HG03342 (cell line): ENCODE measurements at regions not wholly inside any gene's neighbourhood (a gene's known extent, or its start where the extent isn't known, plus 50 kb on each side); places are given as distances from the start of the nearest gene placed in this dataset.

ENCODE experiments used
- ATAC-seq: cut with Tn5 transposase; IDR thresholded peaks from one replicate; pipeline ENCODE4 v1.9.1; 2021; ENCODE audit warnings: mild to moderate bottlenecking, moderate library complexity; ENCODE audit not compliant: unreplicated experiment

DNA sequence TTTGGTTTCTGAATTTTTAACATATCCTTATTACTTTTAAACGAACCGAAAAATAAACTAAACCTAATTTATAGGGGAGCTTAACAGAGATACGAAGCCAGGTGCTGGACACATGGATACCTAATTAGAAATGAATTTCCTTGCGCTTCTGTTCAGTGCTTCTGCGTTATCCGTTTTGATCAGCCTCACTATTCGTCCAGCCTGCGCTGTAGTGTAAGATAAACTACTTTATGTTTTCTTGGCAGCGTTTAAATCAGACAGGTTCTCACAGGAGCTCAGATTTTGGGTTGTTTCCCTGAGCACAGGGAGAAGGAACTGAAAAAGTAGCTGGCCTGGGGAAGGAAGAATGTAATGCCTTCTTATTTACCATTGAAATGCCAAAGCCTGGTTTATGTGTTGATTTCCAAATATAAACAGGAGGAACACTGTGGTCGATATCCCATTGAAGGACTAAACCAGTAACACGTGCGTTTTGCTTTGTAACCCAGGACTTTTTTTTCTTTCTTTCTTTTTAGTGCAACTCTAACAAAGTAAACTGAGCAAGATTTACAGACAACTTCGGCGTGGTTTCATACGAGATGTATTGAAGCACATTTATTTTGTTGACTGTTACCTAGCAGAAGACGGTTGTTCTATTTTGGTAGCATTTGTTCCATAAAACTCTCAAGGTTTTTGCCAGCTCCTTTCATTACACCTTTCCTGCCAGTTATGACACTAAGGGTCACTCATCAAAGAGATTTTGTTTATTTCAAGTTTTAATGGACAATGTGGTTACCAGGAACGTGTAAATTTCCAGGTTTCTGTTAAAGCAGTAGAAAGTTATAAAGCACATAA lies 214.8 kb upstream of the HEY2 start:
- ATAC-seq: no peak

DNA sequence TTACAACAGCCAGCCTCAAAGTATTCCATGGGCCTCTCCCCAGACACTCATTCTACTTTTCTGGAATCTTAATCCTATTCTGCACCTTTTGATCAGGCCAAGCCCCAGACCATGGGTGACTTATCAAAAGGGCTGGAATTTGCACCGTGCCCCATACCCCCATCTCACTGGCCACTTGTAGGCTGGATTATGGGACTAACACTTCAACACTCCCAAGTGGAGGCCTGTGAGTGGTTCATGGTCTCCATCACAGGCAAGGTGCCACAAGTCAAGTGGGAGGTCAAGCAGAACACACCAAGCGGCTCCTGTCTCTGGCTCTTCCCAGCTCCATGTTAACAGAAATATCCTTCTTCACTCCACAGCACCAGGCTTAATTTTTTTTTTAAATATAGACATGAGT lies 212.3 kb upstream of the HEY2 start:
- ATAC-seq: no peak

DNA sequence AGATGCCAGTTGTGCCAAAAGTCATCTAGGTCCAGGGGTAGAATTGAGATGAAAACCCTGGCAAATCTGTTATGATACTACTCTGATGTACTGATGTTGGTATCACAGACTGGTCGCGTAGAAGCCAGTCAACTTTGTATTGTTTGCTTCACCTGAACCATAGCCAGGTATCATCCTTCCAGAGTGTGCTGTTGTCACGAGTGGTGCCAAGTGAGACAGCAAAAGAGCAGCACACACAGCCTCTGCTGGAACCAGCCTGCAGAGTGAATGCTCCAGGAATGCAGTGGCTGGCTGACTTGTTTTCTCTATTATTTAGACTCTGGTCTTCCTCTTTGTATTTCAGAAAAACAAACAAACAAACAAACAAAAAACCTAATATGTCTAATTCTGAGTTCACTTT lies 209.5 kb upstream of the HEY2 start:
- ATAC-seq: no peak

DNA sequence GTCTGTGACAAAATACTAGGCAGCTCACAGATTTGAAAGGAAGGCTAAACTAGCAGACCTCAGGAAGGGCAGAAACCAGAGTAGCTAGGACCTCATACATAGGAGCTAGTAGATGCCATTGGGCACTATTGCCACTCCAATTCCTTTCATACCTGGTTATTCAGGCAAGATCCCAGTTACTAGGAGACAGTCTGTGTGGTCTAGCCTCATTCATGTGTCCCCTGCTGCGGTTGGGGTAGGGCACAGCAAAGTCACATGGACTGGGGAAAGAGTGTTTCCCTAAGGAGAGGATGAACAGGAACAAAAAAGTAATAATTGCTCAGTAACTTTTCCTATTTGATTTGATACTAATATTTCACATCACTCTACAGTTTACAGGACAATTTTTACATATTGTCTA lies 204.6 kb upstream of the HEY2 start:
- no peak for ATAC-seq

DNA sequence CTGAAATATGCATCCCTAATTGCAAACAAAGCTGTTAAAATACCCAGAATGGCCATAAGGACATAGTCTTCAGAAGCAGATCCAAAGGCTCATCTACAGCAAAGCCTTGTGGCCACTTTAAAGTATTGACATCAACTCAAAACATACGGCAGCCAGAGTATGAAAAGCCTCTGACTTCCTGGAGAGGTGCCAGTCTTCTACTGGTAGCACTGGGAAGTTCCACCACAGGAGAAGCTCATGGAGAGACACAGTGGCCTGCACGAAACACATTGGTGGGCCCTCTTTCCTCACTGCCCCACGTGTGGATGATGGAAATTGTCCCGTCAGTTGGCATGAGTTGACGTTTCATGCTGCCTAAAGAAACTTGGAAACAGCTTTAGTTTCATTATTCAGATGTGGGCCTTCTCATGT lies 202.6 kb upstream of the HEY2 start:
- ATAC-seq: no peak

DNA sequence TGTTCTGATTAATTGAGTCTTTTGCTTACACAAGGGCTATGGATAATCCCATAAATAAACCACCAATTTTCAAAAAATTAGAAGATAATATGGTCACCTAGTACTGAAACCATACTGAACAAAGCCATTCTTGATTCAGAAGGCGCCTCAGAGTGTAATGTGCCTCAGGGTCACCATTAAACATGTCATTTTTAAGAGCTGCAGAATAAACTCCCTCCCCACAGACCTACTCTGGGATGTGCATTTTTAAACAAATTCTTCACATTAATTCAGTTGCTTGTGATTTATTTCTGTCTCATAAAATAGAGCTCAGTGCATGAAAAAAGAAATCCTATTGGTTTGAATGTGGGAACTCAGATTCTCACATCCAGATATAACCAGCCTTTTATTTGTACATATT lies 202.1 kb upstream of the HEY2 start:
- no peak for ATAC-seq

DNA sequence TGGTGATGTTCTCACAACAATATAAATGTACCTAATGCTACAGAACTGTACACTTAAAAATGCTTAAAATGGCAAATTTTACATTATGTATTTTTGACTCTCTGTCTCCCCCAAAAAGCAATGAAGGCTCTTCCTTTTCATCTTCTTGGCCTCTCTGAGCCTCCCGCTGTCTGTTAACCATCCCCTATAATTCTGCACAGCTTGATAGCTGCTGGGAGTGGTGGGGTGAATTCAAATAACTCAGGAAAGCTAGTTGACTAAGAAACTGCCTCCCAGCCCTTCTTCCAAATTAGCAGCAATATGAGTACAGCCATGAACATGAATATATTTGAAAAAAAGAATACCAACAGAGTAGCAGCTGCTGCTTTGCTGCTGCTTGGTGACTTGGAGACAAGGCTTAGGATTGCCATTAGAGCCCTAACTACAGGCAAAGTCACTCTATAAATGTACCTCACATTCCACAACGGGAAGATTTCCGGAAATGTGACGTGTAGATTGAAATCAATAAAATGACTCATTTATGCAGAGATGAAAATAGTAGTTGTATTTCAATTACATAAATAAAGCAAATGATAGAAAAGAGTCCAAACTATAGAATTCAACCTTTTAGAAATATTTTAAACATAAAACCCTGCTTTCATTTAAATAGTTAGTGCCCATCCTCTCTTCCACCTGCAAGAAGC lies 200.1 kb upstream of the HEY2 start:
- ATAC-seq: no peak

DNA sequence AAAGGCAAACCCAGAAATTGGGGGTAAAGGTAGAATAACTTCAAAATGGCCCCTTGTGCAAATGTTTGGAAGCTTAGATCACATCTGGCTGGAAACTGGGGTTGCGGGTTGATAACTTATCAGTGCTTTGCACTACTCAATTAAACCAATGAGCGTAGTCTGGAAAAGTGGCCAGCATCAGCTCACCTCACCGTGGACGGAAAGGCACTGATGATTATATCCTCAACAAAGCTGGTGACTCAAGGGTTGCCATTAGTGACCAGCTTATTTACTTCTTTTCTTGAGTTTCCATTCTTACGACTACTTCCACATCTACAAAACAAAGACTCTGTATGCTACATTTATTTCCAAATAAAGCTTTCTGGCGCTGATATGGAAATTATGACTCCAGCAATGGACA lies 198.5 kb upstream of the HEY2 start:
- no peak for ATAC-seq

DNA sequence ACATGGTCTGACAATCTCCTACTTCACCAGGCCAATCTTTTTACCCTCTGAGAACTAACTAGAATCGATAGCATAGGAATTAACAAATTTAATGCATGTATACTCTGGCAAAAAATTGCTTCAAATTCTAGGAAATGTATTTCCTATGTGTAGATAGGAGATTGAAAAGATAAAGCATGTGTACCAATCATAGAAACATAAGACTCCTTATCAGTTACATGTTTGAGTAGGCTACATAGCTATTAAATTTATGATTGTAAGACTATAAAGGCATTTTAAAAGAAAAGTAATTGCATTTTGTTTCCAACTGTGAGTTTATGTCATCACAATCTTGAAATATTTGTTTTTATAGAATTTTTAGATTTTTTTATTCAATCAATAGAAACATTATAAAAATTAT lies 196.6 kb upstream of the HEY2 start:
- no peak for ATAC-seq

DNA sequence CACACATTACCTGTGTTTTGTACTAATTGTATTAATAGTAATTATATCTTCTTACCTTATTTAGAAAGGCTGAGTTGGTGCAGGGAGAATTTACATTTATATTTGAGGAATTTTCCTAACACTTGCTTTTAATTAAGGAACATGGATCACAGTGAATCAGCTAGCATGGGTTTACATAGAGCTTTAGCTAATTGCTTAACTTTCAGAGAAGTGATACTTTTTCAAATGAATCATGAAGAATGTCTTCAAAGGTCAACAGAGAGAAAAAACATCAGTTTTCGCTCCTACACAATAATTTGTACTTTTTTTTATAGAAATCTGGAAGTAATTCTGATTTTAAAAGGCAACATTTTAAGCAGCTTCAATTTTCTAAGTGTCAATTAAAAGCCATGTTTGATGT lies 195.0 kb upstream of the HEY2 start:
- ATAC-seq: no peak

DNA sequence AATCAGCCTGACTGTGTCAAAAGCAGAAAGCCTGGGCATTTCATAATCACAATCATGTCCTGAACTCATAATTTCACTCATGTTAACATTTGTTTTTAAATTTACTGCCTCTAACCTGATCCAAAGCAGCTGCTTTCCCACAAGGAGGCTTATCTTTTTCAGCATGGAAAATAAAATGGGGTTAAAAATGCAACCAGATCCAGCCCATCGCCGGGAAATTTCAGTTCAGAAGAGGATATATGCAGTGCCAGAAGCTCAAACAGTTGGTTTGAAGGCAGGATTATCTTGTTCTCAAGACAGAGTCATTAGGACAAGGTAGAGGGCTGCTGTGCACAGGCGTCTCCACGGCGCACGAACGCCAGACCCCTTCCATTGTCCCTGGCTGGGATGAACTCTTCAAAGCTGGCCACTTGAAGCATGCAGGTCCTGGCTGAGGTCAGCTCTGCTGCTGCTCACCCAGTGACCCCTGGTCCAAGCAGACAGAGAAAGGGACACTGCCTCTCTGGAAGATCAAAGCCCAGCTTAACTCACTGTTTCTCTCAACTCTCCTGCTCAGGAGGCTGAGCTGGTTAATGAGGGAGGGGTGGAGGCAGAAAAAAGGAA lies 191.1 kb upstream of the HEY2 start:
- ATAC-seq: no peak

DNA sequence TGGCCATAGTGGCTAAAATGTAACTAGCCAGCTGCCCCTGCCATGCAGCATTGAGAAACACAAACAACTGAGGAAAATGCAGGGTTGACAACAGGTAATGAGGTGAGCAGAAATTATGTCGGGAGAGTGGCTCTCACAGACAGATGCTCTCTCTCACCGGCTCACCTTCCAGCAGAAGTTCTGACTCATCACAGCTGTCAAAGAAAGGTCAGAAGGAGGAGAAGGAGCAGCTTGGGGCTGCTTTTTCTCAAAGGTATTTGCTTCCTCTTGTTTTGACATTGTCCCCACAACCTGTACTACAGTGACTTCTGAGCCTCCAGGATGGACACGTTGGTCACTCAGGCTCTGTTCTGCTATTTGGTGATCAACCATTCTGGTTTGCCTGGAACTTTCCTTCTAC lies 190.5 kb upstream of the HEY2 start:
- ATAC-seq: no peak

DNA sequence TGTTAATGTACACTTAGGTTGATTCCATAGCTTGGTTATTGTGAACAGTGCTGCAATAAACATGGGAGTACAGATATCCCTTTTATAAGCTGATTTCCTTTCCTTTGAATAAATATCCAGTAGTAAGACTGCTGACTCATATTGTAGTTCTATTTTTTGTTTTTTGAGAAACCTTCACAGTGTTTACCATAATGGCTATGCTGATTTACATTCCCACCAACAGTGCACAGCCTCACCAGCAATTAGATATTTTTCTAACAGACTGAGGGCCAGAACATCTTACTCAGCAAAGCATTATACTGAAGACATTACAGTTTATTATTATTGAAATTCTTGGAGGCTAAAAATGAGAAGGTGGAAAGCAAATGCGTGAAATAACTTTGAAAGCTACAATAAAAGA lies 187.3 kb upstream of the HEY2 start:
- no peak for ATAC-seq

DNA sequence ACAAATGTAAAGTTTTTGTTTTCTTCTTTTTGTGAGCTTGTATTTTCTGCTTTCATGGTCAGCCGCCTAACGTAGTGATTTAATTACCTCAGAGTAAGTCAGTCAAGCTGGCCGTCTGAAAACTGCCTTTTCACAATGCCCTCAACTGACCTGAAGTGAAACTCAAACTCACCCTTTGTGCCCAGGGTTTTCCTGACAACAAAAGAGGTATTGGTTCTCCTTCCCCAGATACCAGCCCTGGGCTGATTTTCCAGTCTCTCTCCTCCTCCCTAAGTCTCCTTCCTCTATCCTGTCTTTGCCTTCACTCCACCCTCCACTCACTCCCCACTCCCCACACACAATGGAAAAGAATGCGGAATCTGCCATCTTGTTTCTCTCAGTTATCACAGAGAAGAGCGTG lies 184.5 kb upstream of the HEY2 start:
- ATAC-seq: no peak

DNA sequence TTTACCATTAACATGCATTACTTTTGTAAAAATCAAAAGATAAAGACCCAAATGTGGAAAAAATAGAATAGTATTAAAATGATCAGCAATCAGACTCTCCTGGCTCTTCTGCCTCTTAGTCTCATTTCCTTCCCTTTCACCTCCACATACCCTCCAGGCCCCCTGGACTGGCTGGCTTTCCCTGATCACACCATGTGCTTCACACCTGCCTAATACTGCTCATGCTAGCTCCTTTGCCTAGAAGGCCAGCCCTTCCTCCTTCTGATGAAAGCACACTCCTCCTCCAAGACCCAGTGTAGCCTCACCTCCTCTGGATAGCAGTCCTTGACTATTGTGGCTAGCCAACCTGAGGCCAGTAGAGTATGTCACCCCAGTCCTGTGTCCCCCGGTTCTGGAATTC lies 182.0 kb upstream of the HEY2 start:
- ATAC-seq: no peak

DNA sequence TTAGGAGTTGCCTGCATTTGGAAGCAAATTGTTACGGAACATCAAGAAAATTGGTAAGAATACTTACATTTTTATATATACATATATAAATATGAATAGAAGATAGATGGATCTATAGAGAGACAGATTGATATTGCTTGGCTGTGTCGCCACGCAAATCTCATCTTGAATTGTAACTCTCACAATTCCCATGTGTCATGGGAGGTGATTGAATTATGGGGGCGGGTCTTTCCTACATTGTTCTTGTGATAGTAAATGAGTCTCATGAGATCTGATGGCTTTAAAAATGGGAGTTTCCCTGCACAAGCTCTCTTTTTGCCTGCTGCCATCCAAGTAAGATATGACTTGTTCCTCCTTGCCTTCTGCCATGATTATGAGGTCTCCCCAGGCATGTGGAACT lies 180.8 kb upstream of the HEY2 start:
- no peak for ATAC-seq

DNA sequence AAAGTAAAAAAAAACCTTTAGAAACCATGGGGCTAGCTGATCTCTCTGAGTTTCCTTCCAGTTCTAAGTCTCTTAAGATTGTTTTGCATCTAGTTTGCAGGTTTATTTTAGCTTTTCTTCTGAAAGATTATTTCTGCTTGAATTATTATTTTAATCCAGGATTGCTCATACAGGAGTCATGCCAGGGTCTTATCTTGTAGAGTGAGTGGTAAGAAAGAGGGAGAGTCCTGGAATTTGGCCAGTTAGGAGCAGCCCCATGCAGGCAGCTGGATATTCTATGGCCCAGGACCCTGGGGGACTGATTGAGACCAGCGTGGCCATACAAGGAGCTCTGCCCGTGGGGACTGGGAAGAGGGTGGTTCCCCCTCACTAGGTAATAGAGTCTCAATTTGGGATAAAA lies 178.9 kb upstream of the HEY2 start:
- ATAC-seq: no peak

DNA sequence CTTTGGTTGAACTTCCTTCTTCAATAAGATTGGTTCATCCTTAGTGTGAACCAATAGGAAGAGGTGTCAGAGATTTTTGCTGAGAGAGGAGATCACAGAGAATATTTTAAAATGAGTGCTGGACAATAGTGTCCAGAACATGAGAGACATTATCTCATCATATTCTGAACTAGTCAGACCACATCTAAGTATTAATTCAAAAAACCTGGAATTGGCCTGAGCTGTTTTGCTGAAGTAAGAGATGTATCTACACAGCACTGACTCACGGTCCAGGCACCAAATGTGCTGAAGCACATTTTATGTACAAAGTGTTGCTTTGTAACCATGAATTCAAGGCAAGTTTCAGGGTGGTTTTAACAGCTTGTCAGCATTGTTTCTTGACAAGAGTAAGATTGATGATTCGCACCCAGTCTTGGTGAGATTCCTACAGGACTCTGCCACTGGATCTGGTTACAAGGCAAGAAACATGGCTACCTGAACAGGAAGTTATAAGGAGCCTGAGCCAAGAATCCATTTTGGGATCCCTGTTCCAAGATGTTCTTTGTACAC lies 178.2 kb upstream of the HEY2 start:
- ATAC-seq: no peak

DNA sequence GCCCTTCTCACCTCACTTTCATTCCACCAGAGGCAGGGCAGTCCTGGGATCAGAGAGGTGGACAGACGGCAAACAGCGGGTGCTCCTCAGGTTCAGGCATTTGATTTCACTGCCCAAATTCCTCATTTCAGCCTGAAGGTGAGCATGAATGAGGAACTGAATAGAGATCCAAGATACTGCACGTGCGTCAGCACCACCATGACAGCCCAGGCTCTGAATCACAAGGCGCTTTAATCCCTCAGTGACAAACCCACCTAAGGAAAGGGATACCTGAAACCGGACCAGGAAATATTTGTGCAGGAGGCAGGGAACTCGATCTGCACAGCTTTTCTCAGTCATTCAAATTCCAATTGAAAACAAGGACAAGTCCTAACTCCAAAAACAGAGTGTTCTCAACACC lies 174.8 kb upstream of the HEY2 start:
- ATAC-seq: no peak

DNA sequence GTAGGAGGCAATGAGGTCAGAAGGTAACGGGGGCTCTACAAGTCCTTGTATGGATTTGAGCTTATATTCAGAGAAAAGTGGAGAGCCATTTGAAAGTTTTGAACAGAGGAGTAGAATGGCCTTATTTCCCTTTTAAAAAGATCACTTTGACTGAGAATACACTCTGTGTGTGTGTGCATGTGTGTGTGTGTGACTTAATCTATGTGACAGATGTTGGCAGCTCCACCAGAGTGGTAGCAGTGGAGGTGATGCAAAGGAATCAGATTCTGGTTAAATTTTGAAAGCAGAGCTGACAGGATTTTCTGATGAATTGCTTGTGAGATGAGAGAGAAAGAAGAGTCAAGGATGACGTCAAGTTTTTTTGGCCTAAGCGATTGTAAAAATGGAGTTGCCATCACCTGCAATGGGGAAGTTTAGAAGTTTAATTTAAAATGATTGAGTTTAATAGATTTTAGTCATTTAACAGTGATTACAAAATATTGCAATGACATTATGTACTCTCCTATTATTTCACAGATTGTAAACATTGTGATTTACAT lies 172.2 kb upstream of the HEY2 start:
- no peak for ATAC-seq

DNA sequence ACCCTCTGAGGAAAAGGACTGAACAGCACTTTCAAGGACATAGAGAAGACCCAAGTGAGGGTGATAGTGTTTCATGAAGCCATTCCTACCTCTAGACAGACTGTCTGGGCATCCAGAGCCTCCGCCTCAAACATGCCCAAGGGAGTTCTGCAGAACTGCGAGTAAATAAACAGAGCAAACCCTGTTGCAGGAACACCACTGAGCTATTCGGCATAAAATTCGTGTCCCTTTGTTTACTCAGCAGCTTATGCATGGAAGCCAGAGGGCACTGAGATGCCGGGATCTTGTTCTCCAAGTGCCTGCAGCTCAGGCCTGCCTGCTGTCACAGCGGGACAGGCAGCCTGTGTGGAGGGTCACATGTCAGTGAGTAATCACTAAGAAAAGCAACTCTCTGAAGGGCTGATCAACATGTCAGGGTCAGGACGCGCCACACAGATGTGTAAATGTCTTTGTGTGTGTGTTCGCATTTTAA lies 164.9 kb upstream of the HEY2 start:
- no peak for ATAC-seq

DNA sequence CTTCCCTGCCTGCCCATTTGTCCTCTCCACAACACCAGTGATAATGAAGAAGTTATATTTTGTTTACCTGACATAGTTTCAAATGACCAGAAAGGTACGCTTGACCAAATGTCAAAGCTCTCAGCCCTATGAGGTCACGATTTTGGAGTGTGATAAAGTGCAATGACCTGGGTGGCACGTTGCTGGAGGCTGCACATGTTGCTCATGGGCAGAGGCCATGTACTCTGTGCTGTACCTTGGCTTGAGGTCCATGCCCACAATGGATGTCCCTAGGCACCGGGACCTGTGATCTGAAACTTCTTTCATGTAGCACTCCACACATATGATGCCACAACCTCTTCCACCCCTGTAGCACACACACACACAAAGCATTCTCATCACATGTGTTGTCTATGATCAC lies 164.0 kb upstream of the HEY2 start:
- ATAC-seq: no peak
